PC-3 (cell line): ENCODE measurements at regions not wholly inside any gene's neighbourhood (a gene's known extent, or its start where the extent isn't known, plus 50 kb on each side); places are given as distances from the start of the nearest gene placed in this dataset.

Source experiments
- ATAC-seq: fragments of 200-7000 bp; cut with Tn5 transposase; 2 replicates; pipeline ENCODE4 v1.9.1; 2020; ENCODE audit warnings: mild to moderate bottlenecking, moderate library complexity
- BruUV-seq: library from RNA; stranded (reverse); fragments of 400-500 nt; replicated peaks from 2 replicates; lab custom pipeline; 2021; lab: Mats Ljungman, UMichigan
- CTCF ChIA-PET: fragments of 300-600 bp; sonication (Branson Sonifier 250); formaldehyde crosslinking; loops from one replicate; lab custom pipeline; 2022; ENCODE audit warnings: antibody characterized with exemption; lab: Charles Lee
- POLR2A ChIA-PET: fragments of 300-600 bp; sonication (Branson Sonifier 250); formaldehyde crosslinking; loops from one replicate; lab custom pipeline; 2022; ENCODE audit warnings: antibody characterized with exemption; ENCODE audit not compliant: unreplicated experiment; lab: Charles Lee
- DNase-seq: peaks from one replicate; pipeline ENCODE4 v3.0.0-alpha.2; 2015
- H2AFZ ChIP-seq: fragments of 300-600 bp; sonication (generic); 2 replicates; pipeline ENCODE4 v1.6.0; 2016; ENCODE audit warnings: antibody characterized with exemption, low read length
- H3F3A ChIP-seq: fragments of 300-600 bp; sonication (generic); one replicate; pipeline ENCODE4 v1.6.0; 2017; ENCODE audit warnings: antibody characterized with exemption, low read length, control low read depth, mild to moderate bottlenecking; ENCODE audit not compliant: unreplicated experiment
- H3K27ac ChIP-seq: fragments of 300-600 bp; sonication (generic); 2 replicates; pipeline ENCODE4 v1.5.1; 2016; ENCODE audit warnings: mild to moderate bottlenecking, low read length
- H3K27me3 ChIP-seq: fragments of 300-600 bp; sonication (generic); 2 replicates; pipeline ENCODE4 v1.6.1; 2016; ENCODE audit warnings: low read length, mixed read lengths
- H3K36me3 ChIP-seq: fragments of 300-600 bp; sonication (generic); 2 replicates; pipeline ENCODE4 v1.6.1; 2016; ENCODE audit warnings: low read depth, mixed run types, low read length, mixed read lengths
- H3K4me1 ChIP-seq: fragments of 300-600 bp; sonication (generic); 2 replicates; pipeline ENCODE4 v1.5.1; 2016; ENCODE audit warnings: low read length; ENCODE audit not compliant: insufficient read depth
- H3K4me2 ChIP-seq: fragments of 300-600 bp; sonication (generic); 2 replicates; pipeline ENCODE4 v1.6.0; 2016; ENCODE audit warnings: low read length
- H3K4me3 ChIP-seq: fragments of 300-600 bp; sonication (generic); 2 replicates; pipeline ENCODE4 v1.5.1; 2016; ENCODE audit warnings: mild to moderate bottlenecking, low read length, mixed read lengths
- H3K79me2 ChIP-seq: fragments of 300-600 bp; sonication (generic); 2 replicates; pipeline ENCODE4 v1.6.1; 2017; ENCODE audit warnings: low read length, mixed read lengths
- H3K9ac ChIP-seq: fragments of 300-600 bp; sonication (generic); 2 replicates; pipeline ENCODE4 v1.6.0; 2016; ENCODE audit warnings: mild to moderate bottlenecking, low read length
- H3K9me2 ChIP-seq: fragments of 300-600 bp; sonication (generic); replicated peaks from 2 replicates; pipeline ENCODE4 v1.6.1; 2016; ENCODE audit warnings: mixed run types, low read length, mixed read lengths
- H3K9me3 ChIP-seq: fragments of 300-600 bp; sonication (generic); 2 replicates; pipeline ENCODE4 v1.6.1; 2016; ENCODE audit warnings: low read length, mixed read lengths
- H4K20me1 ChIP-seq: fragments of 300-600 bp; sonication (generic); 2 replicates; pipeline ENCODE4 v1.6.1; 2016; ENCODE audit warnings: low read length, mixed read lengths
- EZH2 ChIP-seq: fragments of 300-600 bp; sonication (generic); IDR thresholded peaks from one replicate; pipeline ENCODE4 v1.6.1; 2017; ENCODE audit warnings: antibody characterized with exemption, mild to moderate bottlenecking, low read length; ENCODE audit not compliant: unreplicated experiment
- EZH2phosphoT487 ChIP-seq: fragments of 300-600 bp; sonication (generic); IDR thresholded peaks from 2 replicates; pipeline ENCODE4 v1.6.1; 2018; ENCODE audit warnings: mild to moderate bottlenecking, antibody characterized with exemption, low read length, borderline replicate concordance
- intact Hi-C: fragments of 100-400 bp; cut with micrococcal nuclease; formaldehyde crosslinking; loops from 2 replicates; pipeline ENCODE4 v1.9.0; 2023
- TF ChIP-seq, protein P1 (sequence below): fragments of 300-600 bp; sonication (generic); conservative IDR thresholded peaks from 2 replicates; pipeline ENCODE4 v1.5.1; 2017; ENCODE audit warnings: antibody characterized with exemption, low read depth, mild to moderate bottlenecking, low read length

DNA sequence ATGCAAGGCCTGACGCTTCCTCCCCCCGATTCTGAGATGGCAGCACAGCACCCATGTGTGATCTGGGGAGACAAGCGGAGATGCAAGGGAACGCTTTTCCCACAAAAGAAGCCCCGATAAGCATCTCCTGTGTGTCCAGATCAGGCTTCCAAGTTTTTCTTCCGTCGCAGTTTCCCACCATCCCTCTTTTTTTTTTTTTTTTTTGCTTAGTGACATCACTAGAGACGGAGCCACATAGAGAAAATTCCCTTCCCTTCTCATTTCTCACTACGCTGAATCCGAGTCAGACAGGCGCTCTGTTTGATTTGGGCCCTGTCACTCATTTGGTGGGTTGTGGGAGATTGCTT lies 160.9 kb downstream of the HSD17B3 start:
- Histone ChIP-seq H3K4me3 (no peak overlapping the region), H3K9me2 (no peaks in the 10 kb centered on the region), H4K20me1 (no peaks in the 10 kb centered on the region), H3K79me2 (no peaks in the 10 kb centered on the region), H3K4me1 (no peaks in the 10 kb centered on the region; the same call in 1 of the 2 replicates), H3K27ac (no peak overlapping the region), H3K9me3 (no peaks in the 10 kb centered on the region), H3K9ac (no peak overlapping the region), H3F3A (no peaks in the 10 kb centered on the region), H3K36me3 (no peaks in the 10 kb centered on the region), H2AFZ (no peak overlapping the region), H3K4me2 (no peak overlapping the region), H3K27me3 (0 out of 2 replicates have a peak, but pooled peaks cover 17% of the 10 kb centered on the region)
- no peak for TF ChIP-seq EZH2phosphoT487
- TF ChIP-seq EZH2 = no peak
- TF ChIP-seq, protein P1, sequence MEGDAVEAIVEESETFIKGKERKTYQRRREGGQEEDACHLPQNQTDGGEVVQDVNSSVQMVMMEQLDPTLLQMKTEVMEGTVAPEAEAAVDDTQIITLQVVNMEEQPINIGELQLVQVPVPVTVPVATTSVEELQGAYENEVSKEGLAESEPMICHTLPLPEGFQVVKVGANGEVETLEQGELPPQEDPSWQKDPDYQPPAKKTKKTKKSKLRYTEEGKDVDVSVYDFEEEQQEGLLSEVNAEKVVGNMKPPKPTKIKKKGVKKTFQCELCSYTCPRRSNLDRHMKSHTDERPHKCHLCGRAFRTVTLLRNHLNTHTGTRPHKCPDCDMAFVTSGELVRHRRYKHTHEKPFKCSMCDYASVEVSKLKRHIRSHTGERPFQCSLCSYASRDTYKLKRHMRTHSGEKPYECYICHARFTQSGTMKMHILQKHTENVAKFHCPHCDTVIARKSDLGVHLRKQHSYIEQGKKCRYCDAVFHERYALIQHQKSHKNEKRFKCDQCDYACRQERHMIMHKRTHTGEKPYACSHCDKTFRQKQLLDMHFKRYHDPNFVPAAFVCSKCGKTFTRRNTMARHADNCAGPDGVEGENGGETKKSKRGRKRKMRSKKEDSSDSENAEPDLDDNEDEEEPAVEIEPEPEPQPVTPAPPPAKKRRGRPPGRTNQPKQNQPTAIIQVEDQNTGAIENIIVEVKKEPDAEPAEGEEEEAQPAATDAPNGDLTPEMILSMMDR = no peak
- BruUV-seq = no TSS peak
- intact Hi-C loops = no loop called here
- no peak for ATAC-seq
- ChIA-PET POLR2A (no interaction called here), CTCF (no interaction called here)
- no peak for DNase-seq

DNA sequence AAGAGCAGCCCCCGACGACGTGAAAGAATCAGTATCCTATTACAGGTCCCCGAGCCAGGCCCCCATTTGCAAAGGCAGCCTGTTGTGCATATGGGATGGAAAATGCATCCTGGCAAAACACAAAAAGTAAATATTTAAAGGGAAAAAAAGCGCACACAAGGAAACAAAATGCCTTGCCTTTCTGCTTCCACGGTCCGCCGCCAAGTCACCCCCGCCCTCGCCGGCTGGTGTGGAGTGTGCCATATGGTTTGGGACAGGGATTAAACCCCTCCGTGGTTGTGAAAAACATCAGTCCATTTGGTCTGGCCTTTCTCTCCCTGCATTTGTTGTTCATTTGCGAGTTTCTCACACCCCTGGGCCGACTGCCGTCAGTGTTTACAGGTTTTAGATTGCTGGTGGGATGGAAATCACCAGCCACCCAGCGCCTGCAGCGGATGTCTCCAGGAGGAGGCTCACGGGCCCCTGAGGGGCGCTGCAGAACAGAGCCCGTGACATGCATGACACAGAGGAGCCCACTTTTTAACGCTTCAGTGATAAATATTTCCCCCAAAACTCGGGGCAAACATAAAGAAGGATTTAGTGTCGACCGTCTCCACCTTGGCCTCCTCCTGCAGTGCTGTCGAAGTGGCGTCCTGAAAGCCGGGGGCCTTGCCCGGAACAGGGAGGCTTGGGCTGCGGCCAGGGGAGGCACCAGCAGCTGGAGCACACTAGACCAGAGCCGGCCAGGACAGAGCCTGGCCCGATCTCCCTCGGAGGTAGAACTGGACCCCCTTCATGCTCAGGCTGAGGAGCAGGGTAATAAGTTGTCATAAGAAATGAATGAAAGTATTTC lies 161.5 kb downstream of the HSD17B3 start:
- no peaks in the 10 kb centered on the region for H3K79me2 ChIP-seq
- H4K20me1 ChIP-seq = no peaks in the 10 kb centered on the region
- ChIA-PET POLR2A (no interaction called here), CTCF (no interaction called here)
- intact Hi-C loops = no loop called here
- ATAC-seq (no peak), DNase-seq (no peak)
- 0 out of 2 replicates have a peak, but pooled peaks cover 17% of the 10 kb centered on the region for H3K27me3 ChIP-seq
- no peaks in the 10 kb centered on the region for H3K9me3 ChIP-seq
- no peak overlapping the region for H3K4me3 ChIP-seq
- H3K27ac ChIP-seq = no peak overlapping the region
- H3F3A ChIP-seq = no peaks in the 10 kb centered on the region
- H2AFZ ChIP-seq = no peak overlapping the region
- BruUV-seq = no TSS peak
- no peaks in the 10 kb centered on the region for H3K9me2 ChIP-seq
- TF ChIP-seq EZH2 = no peak
- TF ChIP-seq, protein P1 = no peak
- no peak for TF ChIP-seq EZH2phosphoT487
- H3K4me1 ChIP-seq = no peaks in the 10 kb centered on the region; the same call in 1 of the 2 replicates
- no peak overlapping the region for H3K4me2 ChIP-seq
- no peaks in the 10 kb centered on the region for H3K36me3 ChIP-seq
- no peak overlapping the region for H3K9ac ChIP-seq
